Left hindlimb (tissue), 1 donor: ENCODE measurements at regions not wholly inside any gene's neighbourhood (a gene's known extent, or its start where the extent isn't known, plus 50 kb on each side); places are given as distances from the start of the nearest gene placed in this dataset.
"Not testable (repeated sequence)": the region's sequence is repeated elsewhere in the genome, so short reads cannot be mapped to it uniquely, and the experiment has no call there.

ENCODE experiments used
- DNase-seq: peaks from one replicate; pipeline ENCODE4 v3.0.0-alpha.2; 2018

DNA sequence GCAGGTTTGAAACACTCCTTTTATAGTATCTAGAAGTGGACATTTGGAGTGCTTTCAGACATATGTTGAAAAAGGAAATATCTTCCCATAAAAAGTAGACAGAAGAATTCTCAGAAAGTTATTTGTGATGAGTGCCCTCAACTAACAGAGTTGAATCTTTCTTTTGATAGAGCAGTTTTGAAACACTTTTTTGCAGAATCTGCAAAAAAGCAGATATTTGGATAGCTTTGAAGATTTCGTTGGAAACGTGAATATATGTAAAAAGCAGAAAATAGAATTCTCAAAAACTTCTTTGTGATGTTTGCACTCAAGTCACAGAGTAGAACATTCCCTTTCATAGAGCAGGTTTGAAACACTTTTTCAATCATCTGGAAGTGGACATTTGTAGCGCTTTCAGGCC, 676.4 kb upstream of the ZNF337 start:
- DNase-seq, result not testable (repeated sequence)

DNA sequence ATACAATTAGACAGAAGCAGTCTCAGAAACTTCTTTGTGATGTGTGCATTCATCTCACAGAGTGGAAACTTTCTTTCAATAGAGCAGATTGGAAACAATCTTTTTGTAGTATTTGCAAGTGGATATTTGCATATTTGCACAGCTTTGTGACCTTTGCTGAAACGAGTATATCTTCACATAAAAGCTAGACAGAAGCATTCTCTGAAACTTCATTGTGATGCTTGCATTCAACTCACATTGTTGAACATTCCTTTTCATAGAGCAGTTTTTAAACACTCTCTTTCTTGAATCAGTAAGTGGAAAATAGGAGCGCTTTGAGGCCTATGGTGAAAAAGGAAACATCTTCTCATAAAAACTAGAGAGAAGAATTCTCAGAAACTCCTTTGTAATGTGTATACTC, 657.9 kb upstream of the ZNF337 start:
- DNase-seq, result no peak

DNA sequence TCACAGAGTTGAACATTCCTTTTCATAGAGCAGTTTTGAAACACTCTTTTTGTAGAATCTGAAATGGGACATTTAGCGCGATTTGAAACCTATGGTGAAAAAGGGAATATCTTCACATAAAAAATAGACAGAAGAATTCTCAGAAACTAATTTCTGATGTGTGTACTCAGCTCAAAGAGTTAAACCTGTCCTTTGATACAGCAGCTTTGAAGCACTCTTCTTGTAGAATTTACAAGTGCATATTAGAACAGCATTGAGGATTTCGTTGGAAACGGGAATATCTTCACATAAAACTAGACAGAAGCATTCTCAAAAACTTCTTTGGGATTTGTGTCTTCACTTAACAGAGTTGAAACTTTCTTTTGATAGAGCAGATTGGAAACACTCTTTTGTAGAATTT, 650.7 kb upstream of the ZNF337 start:
- DNase-seq, result no peak

DNA sequence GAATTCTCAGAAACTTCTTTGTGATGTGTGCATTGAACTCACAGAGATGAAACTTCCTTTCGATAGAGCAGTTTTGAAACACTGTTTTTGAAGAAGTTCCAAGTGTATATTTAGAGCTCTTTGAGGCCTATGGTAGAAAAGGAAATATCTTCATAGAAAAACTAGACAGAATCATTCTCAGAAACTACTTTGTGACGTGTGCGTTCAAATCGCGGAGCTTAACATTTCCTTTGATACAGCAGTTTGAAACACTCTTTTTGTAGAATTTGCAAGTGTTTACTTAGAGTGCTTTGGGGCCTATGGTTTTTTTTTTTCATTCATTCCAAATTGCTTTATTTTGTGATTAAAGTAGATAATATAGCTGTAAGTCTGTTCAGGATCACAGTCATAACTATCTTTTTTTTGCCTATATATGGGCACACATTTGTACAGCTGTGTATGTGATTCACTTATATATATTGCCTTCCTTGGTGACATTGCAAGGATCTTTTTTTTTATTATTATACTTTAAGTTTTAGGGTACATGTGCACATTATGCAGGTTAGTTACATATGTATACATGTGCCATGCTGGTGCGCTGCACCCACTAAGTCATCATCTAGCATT, 643.9 kb upstream of the ZNF337 start:
- not testable (repeated sequence) for DNase-seq

DNA sequence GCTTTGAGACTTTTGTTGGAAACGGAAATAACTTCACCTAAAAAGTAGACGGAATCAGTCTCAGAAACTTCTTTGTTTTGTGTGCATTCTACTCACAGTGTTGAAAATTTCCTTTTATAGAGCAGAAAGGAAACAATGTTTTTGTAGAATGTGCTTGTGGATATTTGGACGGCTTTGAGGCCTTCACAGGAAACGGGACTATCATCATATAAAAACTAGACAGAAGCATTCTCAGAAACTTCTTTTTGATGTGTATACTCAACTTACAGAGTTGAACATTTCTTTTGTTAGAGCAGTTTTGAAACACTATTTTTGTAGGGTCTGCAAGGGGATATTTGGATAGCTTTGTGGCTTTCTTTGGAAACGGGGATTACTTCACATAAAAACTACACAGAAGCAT, 627.5 kb upstream of the ZNF337 start:
- no peak for DNase-seq

DNA sequence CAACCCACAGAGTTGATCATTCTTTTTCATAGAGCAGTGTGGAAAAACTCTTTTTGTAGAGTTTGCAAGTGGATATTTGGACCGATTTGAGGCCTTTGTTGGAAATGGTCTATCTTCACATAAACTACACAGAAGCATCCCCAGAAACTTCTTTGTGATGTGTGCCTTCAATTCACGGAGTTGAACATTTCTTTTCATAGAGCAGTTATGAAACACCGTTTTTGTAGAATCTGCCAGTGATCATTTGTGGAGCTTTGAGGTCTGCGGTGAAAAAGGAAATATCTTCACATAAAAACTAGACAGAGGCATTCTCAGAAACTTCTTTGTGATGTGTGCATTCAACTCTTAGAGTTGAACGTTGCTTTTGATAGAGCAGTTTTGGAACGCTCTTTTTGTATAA, 618.4 kb upstream of the ZNF337 start:
- DNase-seq, result no peak

DNA sequence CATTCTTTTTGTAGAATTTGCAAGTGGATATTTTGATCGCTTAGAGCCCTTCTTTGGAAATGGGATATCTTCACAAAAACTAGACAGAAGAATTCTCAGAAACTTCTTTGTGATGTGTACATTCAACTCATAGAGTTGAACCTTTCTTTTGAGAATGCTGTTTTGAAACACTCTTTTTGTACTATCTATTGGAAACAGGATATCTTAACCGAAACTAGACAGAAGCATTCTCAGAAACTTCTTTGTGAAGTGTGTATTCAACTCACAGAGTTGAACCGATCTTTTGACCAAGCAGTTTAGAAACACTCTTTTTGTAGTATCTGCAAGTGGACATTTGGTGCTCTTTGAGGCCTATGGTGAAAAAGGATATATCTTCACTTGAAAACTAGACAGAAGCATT, 613.1 kb upstream of the ZNF337 start:
- not testable (repeated sequence) for DNase-seq

DNA sequence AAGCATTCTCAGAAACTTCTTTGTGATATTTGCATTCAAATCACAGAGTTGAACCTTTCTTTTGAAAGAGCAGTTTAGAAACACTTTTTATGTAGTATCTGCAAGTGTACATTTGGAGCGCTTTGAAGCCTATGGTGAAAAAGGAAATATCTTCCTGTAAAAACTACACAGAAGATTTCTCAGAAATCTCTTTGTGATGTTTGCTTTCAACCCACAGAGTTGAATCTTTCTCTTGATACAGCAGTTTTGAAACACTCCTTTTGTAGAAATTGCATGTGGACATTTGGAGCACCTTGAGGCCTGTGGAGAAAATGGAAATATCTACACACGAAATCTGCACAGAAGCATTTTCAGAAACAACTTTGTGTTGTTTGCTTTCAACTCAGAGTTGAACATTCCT, 612.3 kb upstream of the ZNF337 start:
- DNase-seq, result no peak

DNA sequence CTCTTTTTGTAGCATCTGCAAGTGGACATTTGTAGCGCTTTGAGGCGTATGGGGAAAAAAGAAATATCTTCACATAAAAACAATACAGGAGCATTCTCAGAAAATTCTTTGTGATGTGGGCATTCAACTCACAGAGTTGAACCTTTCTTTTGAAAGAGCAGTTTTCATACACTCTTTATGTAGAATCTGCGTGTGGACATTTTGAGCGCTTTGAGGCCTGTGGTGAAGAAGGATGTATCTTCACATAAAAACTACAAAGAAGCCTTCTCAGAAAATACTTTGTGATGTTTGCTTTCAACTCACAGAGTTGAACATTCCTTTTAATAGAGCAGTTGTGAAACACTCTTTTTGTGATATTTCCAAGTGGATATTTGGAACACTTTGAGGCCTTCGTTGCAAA, 598.4 kb upstream of the ZNF337 start:
- DNase-seq, result no peak

DNA sequence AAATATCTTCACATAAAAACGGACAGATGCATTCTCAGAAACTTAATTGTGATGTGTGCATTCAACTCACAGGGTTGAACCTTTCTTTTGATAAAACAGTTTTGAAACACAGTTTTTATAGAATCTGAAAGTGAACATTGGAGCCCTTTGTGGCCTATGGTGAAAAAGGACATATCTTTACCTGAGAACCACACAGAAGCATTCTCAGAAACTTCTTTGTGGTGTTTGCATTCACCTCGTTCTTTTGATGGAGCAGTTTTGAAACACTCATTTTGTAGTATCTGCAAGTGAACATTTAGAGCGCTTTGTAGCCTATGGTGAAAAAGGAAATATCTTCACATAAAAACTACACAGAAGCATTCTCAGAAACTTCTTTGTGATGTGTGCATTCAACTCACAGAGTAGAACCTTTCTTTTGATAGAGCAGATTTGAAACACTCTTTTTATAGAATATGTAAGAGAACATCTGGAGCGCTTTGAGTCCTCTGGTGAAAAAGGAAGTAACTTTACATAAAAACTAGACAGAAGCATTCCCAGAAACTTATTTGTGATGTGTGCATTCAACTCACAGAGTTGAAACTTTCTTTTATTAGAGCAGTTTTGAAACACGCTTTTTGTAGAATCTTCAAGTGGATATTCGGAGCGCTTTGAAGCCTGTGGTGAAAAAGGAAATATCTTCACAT, 591.9 kb upstream of the ZNF337 start:
- not testable (repeated sequence) for DNase-seq

DNA sequence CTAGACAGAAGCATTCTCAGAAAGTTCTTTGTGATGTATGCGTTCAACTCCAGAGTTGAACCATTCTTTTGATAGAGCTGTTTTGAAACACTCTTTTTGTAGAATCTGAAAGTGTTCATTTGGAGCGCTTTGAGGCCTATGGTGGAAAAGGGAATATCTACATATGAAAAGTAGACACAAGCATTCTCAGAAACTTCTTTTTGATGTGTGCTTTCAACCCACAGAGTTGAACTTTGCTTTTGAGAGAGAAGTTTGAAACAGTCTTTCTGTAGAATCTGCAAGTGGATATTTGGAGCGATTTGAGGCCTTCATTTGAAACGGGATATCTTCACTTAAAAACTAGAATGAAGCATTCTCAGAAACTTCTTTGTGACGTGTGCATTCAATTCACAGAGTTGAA, 582.6 kb upstream of the ZNF337 start:
- no peak for DNase-seq

DNA sequence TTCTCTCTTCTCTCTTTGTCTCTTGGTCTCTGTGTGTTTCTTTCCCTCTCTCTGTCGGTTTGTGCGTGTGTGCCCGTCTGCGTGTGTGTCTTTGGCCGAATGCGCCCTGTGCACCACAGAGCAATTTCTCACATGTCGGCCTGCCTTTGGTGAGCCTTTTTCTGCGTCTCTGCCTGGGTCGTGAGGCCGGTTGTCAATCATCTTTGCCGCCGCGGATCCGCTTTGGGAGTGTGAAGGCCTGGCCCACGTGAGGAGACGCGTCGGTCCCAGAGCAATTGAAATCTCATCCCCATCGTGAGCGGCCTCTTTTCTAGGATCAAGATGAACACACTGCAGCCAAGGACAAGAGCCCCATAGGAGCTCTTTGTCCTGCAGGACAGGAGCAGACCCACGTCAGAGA, 580.7 kb upstream of the ZNF337 start:
- DNase-seq, result no peak

DNA sequence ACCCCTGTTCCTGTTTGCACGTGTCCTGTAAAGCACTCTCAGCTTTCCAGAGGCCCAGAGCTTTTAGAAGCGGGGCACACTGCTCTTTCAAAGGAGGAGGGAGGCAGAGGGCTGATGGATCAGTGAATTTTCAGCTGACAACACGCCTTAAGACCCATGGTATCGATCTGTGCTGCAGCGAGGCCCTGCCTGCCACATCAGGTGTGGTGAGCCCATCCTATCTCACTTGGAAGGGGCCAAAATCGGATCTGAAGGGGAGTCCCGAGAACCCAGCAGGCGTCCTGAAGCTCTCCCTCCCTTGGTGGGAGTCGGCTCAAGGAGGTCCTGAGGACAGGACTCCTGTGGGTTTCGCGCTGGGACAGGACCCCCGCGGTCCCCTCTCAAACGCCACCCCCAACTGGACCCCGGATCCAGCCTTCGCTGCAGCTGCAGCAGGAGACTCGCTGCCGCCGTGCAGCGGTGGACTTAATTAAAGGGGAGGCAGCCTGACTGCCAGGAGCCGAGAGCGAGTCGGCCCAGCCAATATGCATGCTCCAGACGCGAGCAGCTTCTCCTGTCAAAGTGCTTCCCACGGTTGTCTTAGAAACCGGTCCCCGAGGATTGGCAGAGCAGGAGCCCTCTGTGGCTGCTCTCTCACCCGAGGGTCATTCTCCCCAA, 580.0 kb upstream of the ZNF337 start:
- no peak for DNase-seq

DNA sequence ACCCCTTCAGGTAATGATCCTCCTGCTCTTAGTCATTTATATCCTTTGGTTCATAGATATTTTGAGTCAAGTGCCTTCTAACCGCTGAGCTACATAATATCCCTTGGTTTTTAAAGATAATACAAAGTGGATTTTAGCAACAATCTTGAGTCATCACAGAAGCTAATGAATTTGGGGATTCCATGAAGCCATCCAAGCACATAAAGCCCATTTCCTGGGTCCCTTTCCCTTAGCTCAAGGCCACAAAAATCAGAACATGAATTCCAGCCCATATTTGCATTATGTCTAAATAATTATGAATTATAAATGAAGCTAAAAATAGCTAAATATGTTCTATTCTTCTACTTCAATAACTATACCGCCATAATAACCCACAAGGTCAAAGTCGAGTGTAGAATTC, 572.1 kb upstream of the ZNF337 start:
- not testable (repeated sequence) for DNase-seq

DNA sequence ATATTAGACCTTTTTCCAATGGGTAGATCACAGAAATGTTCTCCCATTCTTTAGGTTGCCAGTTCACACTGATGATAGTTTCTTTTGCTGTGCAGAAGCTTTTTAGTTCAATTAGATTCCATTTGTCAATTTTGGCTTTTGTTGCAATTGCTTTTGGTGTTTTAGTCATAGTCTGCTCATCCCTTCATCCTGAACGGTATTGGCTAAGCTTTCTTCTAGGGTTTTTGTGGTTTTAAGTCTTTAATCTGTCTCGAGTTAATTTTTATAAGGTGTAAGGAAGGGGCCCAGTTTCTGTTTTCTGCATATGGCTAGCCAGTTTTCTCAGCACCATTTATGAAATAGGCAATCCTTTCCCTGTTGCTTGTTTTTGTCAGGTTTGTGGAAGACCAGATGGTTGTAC, 564.3 kb upstream of the ZNF337 start:
- DNase-seq, result not testable (repeated sequence)

DNA sequence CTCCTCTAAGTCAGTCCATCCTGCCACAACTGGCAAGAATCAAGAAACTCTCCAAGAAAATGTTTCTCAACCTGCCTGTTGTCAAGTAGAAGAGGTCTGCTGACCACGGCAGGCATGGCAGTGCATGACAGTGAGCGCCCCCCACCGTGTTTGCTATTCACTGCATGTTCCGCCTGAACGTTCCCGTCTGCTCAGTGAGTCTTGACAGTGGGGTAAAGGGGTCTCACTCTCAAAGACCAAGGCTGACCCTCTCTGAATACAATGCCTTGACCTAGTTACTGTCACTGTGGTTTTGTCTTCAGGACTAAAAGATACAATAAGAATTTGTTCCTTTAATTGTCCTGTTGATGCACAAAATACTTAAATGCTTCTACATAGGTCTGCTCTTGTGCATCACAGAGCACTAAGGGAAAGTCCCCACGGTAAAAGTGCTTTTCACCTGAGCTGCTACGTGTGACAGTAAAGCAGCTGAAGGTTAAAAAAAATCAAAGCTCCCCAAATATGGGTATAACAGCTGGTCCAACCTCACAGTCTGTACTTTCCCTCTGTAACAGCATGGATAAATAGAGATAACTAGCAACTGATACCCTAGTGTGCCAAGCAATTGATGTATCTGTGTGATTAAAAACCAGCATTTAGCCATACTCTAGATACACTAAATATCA, 555.8 kb upstream of the ZNF337 start:
- DNase-seq, result not testable (repeated sequence)

DNA sequence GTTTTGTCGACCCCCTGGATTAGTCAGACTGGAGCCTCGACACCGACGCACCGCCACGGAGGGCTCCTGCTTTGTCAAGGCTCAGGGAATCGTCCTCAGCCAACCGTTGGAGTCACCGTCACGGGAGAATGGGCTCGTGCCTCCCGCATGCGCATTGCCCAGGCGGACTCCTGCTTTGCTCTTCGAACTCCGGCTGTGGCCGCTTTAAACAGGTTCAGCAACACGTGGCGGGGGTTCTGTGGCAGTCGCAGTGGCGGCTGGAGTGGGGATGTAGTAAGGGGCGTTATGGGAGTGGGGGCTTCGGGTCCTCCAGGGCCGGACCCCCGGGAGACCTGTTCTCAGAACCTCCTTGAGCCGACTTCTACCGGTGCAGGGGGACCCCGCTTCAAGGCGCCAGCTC, 554.7 kb upstream of the ZNF337 start:
- not testable (repeated sequence) for DNase-seq

DNA sequence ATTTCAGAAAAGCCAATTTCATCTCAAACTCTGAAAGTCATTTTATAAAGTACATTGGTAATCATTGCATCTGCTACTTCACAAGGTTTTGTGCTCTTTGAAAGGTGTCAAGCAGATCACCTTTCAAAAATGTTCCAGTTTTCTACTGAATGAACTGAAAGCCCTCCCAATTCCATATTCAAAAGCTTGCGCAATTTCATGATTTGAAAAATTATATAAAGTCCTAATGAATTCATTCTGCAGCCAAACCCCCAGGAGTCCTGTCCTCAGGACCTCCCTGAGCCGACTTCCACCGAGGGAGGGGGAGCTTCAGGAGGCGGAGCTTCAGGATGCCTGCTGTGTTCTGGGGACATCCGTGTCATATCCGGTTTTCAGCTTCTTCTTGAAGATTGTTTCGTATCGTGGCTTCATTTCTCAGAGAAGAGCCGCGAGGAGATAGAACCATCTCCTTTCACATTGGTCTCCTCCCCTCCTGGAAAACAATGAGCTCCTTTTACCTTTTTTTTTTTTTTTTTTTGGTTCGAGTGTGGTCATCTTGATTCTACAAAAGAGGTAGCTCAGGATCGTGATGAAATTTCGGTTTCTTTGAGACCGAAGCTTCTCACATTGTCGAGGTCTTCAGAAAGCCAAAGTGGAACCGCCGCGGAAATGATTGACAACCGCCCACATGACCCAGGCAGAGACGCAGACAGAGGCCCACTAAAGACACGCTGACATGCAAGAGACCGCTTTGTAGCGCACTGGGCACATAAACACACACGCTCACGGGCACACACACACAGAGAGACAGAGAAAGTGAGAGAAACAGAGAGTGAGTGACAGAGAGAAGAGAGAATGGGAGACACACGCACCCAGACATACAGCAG, 553.8 kb upstream of the ZNF337 start:
- not testable (repeated sequence) for DNase-seq

DNA sequence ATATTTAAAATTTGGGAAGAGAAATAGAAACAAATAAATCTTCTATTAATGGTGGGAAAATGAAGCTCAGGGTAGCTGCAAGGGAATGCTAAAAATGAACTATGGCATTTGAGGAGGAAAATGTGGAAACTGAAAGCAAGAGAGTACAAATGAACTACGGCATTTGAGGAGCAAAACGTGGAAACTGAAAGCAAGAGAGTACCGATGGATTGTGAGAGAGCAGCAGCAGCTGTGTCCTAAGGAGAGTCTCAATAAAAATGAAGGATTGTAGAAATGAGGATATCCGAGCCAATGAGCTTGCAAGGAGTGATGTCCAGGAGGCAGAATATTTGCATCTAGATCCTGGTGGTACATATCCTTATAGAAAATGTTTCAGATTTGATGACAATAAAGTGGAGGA, 547.1 kb upstream of the ZNF337 start:
- no peak for DNase-seq

DNA sequence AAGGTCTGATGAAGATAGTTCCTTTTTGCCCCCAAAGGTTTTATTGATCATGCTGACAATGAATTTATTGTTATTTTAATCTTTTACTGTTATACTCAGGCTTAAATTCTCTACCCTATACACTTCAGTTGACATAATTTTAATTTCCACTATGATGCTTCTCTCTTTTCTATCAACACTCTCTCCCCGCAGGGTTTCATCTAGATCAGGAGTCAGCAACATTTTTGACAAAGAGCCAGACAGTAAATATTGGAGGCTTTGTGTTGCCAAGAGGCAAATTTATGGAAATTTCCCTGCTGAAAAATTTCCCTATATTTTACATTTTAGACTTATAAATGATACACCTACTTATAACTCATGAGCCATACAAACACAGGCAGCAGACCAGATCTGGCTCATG, 524.0 kb upstream of the ZNF337 start:
- not testable (repeated sequence) for DNase-seq

DNA sequence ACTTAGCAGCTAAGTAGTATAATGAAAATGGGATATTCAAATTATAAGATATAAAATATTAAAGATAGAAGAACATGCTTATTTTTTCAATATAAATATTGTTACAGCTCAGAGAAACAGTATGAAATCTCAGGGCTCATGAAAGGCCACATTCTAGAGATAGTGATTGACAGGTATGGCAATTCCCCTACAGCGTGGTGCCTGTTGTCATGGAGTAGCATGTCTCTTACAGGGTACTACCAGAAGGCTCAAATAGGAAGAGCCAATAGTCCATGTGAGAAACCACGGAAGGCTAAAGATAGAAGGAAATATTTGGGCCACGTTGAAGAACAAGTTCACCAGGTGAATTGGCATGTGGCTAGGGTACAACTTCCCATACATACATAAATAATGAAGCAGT, 522.9 kb upstream of the ZNF337 start:
- not testable (repeated sequence) for DNase-seq

DNA sequence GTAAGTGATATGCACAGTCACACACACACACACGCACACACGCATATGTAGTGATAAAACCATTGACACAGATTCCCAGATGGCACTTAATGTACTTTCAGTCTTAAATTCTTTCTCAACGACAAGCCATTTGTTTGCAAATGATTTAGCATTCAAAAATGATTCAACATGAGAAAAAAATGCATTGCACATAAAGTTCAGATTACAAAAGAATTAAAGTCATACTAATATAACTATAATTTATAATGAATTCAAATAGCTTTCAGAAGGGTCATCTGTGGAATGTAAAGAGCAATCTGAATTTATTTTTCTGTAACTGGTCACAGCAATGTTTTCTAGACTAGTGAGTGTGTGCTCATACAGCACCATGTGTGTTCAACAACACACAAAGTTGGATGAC, 521.6 kb upstream of the ZNF337 start:
- no peak for DNase-seq

DNA sequence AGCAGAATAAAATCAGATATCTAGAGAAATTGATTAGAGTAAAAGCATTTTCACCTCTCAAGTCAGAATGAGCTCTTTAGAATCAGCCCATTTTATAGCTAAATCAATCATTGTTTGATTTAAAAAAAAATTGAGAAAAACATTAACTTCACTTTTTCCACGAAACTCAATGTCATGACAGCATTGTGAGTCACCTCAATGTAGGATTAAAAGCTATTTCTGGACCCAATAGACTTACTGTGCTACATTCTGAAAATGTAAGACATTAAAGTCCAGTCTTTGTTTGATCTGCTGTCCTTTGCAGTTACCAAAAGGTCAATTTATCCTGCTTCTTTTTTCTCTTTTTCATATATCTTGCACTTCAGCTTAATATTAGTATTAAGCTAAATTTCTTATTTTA, 519.4 kb upstream of the ZNF337 start:
- DNase-seq, result no peak
